Esophagus squamous epithelium (tissue), 5 donors: ENCODE measurements at regions not wholly inside any gene's neighbourhood (a gene's known extent, or its start where the extent isn't known, plus 50 kb on each side); places are given as distances from the start of the nearest gene placed in this dataset.

Experiments used
- DNase-seq: peaks from one replicate; lab custom pipeline; 2025; lab: John Stamatoyannopoulos, UW
- H3K27ac ChIP-seq, 4 donors: fragments of 200-600 bp; sonication (generic); one replicate each; pipeline ENCODE4 v1.5.1; 2016 to 2019; ENCODE audit warnings: mild to moderate bottlenecking in 1 of 4
- H3K27me3 ChIP-seq, 4 donors: fragments of 200-600 bp; sonication (generic); 1 replicate in 3 of 4; 2 replicates in 1 of 4; pipeline versions ENCODE4 v1.5.1 to v1.6.0; 2017 to 2021; ENCODE audit warnings: antibody characterized with exemption in 1 of 4
- H3K36me3 ChIP-seq, 3 donors: fragments of 200-600 bp; sonication (generic); one replicate each; pipeline ENCODE4 v1.5.1; 2016 to 2019
- H3K4me1 ChIP-seq, 3 donors: fragments of 200-600 bp; sonication (generic); one replicate each; pipeline ENCODE4 v1.5.1; 2017 to 2019
- H3K4me3 ChIP-seq, 4 donors: fragments of 200-600 bp; sonication (generic); 1 replicate in 3 of 4; 2 replicates in 1 of 4; pipeline ENCODE4 v1.5.1; 2016 to 2019; ENCODE audit warnings: mild to moderate bottlenecking in 2 of 4, moderate library complexity in 1 of 4
- H3K9me3 ChIP-seq, 3 donors: fragments of 200-600 bp; sonication (generic); one replicate each; pipeline ENCODE4 v1.5.1; 2016 to 2019
- POLR2A ChIP-seq, 4 donors: fragments of 450-650 bp; IDR thresholded peaks; one replicate each; pipeline ENCODE4 v1.6.1; 2017; ENCODE audit warnings: antibody characterized with exemption in 4 of 4, mild to moderate bottlenecking in 4 of 4, moderate library complexity in 3 of 4
- WGBS, 2 donors: methylation state at CpG; one replicate each; pipeline ENCODE4 v1.1.5; 2018; 5-methylcytosine and 5-hydroxymethylcytosine counted together
- intact Hi-C: fragments of 100-400 bp; cut with DNase I; formaldehyde crosslinking; loops from one replicate; pipeline ENCODE4 v1.15.0; 2022
- TF ChIP-seq, protein P1 (sequence below), 6 experiments: fragments of 450-650 bp in 4 of 6; fragments of 200-600 bp in 2 of 6; sonication (generic) in 2 of 6; IDR thresholded peaks; one replicate each; pipeline ENCODE4 v1.5.1; 2016 to 2019; ENCODE audit warnings: antibody characterized with exemption in 6 of 6, mild to moderate bottlenecking in 4 of 6, moderate library complexity in 4 of 6
- donor health status: DM: yes; HTN: yes; CAD: no.

- H3K9me3 ChIP-seq = no peaks in the 10 kb centered on the region
- no peak overlapping the region for H3K4me3 ChIP-seq
- H3K36me3 ChIP-seq = no peaks in the 10 kb centered on the region
- no peak overlapping the region for H3K27ac ChIP-seq
- DNase-seq = no peak
- 68 to 72% methylated on average over 6 to 7 of the region's 7 CpGs for WGBS, 2 donors
- TF ChIP-seq POLR2A (IDR thresholded peaks at IDR 0.05) = no peak
- TF ChIP-seq, protein P1, sequence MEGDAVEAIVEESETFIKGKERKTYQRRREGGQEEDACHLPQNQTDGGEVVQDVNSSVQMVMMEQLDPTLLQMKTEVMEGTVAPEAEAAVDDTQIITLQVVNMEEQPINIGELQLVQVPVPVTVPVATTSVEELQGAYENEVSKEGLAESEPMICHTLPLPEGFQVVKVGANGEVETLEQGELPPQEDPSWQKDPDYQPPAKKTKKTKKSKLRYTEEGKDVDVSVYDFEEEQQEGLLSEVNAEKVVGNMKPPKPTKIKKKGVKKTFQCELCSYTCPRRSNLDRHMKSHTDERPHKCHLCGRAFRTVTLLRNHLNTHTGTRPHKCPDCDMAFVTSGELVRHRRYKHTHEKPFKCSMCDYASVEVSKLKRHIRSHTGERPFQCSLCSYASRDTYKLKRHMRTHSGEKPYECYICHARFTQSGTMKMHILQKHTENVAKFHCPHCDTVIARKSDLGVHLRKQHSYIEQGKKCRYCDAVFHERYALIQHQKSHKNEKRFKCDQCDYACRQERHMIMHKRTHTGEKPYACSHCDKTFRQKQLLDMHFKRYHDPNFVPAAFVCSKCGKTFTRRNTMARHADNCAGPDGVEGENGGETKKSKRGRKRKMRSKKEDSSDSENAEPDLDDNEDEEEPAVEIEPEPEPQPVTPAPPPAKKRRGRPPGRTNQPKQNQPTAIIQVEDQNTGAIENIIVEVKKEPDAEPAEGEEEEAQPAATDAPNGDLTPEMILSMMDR (IDR thresholded peaks at IDR 0.05) = no peak
- H3K27me3 ChIP-seq = no peaks in the 10 kb centered on the region
- peaks cover 0 to 13% (median 5%) of the 10 kb centered on the region in 3 donors for H3K4me1 ChIP-seq
- intact Hi-C loops = no loop called here
These were observed 304.2 kb upstream of the PROX1 start for GRCh38 chr1:213683529-213683928.

GRCh38 chr1:213684454-213684853 is 303.3 kb upstream of the PROX1 start:
- peaks cover 0 to 20% (median 5%) of the 10 kb centered on the region in 3 donors for H3K4me1 ChIP-seq
- H3K36me3 ChIP-seq = no peaks in the 10 kb centered on the region
- intact Hi-C loops = no loop called here
- H3K4me3 ChIP-seq = no peak overlapping the region
- no peak overlapping the region for H3K27ac ChIP-seq
- TF ChIP-seq, protein P1 (IDR thresholded peaks at IDR 0.05) = no peak
- H3K9me3 ChIP-seq = no peaks in the 10 kb centered on the region
- 89 to 100% methylated on average over 1 to 3 of the region's 3 CpGs for WGBS, 2 donors
- H3K27me3 ChIP-seq = no peaks in the 10 kb centered on the region
- no peak for DNase-seq

GRCh38 chr1:213685992-213686582 is 301.7 kb upstream of the PROX1 start:
- H3K4me3 ChIP-seq = no peak overlapping the region
- H3K27me3 ChIP-seq = no peaks in the 10 kb centered on the region
- peak overlapping the region; percentile 26 to 63 (median 38) for H3K27ac ChIP-seq
- TF ChIP-seq POLR2A (IDR thresholded peaks at IDR 0.05) = no peak
- TF ChIP-seq, protein P1 (IDR thresholded peaks at IDR 0.05) = no peak
- H3K4me1 ChIP-seq = peaks cover 0 to 28% (median 10%) of the 10 kb centered on the region in 3 donors
- no peaks in the 10 kb centered on the region for H3K36me3 ChIP-seq
- 38 to 56% methylated on average over 2 of the region's 2 CpGs for WGBS, 2 donors
- intact Hi-C loops = no loop called here
- no peak for DNase-seq
- no peaks in the 10 kb centered on the region for H3K9me3 ChIP-seq

- H3K4me3 ChIP-seq = no peak overlapping the region
- no peaks in the 10 kb centered on the region for H3K27me3 ChIP-seq
- peaks cover 0 to 28% (median 10%) of the 10 kb centered on the region in 3 donors for H3K4me1 ChIP-seq
- 38 to 65% methylated on average over 3 of the region's 3 CpGs for WGBS, 2 donors
- no peaks in the 10 kb centered on the region for H3K9me3 ChIP-seq
- intact Hi-C loops = no loop called here
- TF ChIP-seq POLR2A (IDR thresholded peaks at IDR 0.05) = no peak
- TF ChIP-seq, protein P1 (IDR thresholded peaks at IDR 0.05) = no peak
- H3K27ac ChIP-seq = peak overlapping the region; percentile 26 to 63 (median 34)
- no peaks in the 10 kb centered on the region for H3K36me3 ChIP-seq
- no peak for DNase-seq
These were observed 300.8 kb upstream of the PROX1 start for GRCh38 chr1:213686983-213687382.

- Histone ChIP-seq H3K9me3 (no peaks in the 10 kb centered on the region), H3K27me3 (no peaks in the 10 kb centered on the region), H3K36me3 (no peaks in the 10 kb centered on the region), H3K4me1 (peaks cover 0 to 28% (median 10%) of the 10 kb centered on the region in 3 donors), H3K27ac (peak overlapping the region; percentile 17 to 63 (median 55)), H3K4me3 (no peak overlapping the region)
- DNase-seq = no peak
- no peak for TF ChIP-seq POLR2A (IDR thresholded peaks at IDR 0.05)
- TF ChIP-seq, protein P1 (IDR thresholded peaks at IDR 0.05) = no peak
- 42 to 54% methylated on average over 7 of the region's 7 CpGs for WGBS, 2 donors
- intact Hi-C loops = no loop called here
These were observed 299.9 kb upstream of the PROX1 start for GRCh38 chr1:213687832-213688231.
